Aorta (tissue), 5 donors: ENCODE measurements at regions not wholly inside any gene's neighbourhood (a gene's known extent, or its start where the extent isn't known, plus 50 kb on each side); places are given as distances from the start of the nearest gene placed in this dataset.
"Not testable (repeated sequence)": the region's sequence is repeated elsewhere in the genome, so short reads cannot be mapped to it uniquely, and the experiment has no call there.

Source experiments
- ATAC-seq: fragments of 200-7000 bp; cut with Tn5 transposase; one replicate; pipeline ENCODE4 v1.9.1; 2022; ENCODE audit warnings: moderate library complexity; ENCODE audit not compliant: low FRiP score
- DNase-seq, 2 donors: peaks; one replicate each; pipeline ENCODE4 v3.0.0-alpha.2; 2020
- H3K27ac ChIP-seq, 2 donors: one replicate each; pipeline ENCODE4 v1.5.1; 2013; ENCODE audit warnings: low read length in 2 of 2, mild to moderate bottlenecking in 2 of 2, moderate library complexity in 2 of 2, control low read depth in 1 of 2, inconsistent platforms in 1 of 2, low read depth in 1 of 2
- H3K27me3 ChIP-seq, 2 donors: one replicate each; pipeline ENCODE4 v1.6.1; 2013; ENCODE audit warnings: control low read depth in 1 of 2, low read length in 1 of 2, mild to moderate bottlenecking in 1 of 2, moderate library complexity in 1 of 2; ENCODE audit not compliant: insufficient read depth in 2 of 2, control insufficient read depth in 1 of 2
- H3K36me3 ChIP-seq, 2 donors: one replicate each; pipeline ENCODE4 v1.6.1; 2013; ENCODE audit warnings: control low read depth in 1 of 2, low read length in 1 of 2, mild to moderate bottlenecking in 1 of 2; ENCODE audit not compliant: insufficient read depth in 2 of 2, control insufficient read depth in 1 of 2
- H3K4me1 ChIP-seq, 2 donors: one replicate each; pipeline ENCODE4 v1.6.1; 2013; ENCODE audit warnings: low read length in 2 of 2, control low read depth in 1 of 2, mild to moderate bottlenecking in 1 of 2, moderate library complexity in 1 of 2; ENCODE audit not compliant: insufficient read depth in 2 of 2, control insufficient read depth in 1 of 2
- H3K4me3 ChIP-seq, 2 donors: one replicate each; pipeline ENCODE4 v1.5.1; 2013; ENCODE audit warnings: low read length in 2 of 2, control low read depth in 1 of 2, mild to moderate bottlenecking in 1 of 2
- H3K9me3 ChIP-seq: one replicate; pipeline ENCODE4 v1.6.1; 2013; ENCODE audit warnings: mild to moderate bottlenecking, low read length; ENCODE audit not compliant: control insufficient read depth
- WGBS, 2 donors: extraction: QIAGEN DNeasy Blood & Tissue Kit; methylation state at CpG; one replicate each; pipeline ENCODE4 v1.1.7; 2013; 5-methylcytosine and 5-hydroxymethylcytosine counted together
- intact Hi-C, 2 donors: fragments of 100-400 bp; cut with DNase I; formaldehyde crosslinking; loops; one replicate each; pipeline versions ENCODE4 v1.14.2 to v1.15.0; 2022
- donor health status: healthy with polysubstance abuse.
- donor health status: Bipolar disorder and iron deficiency.
- donor health status: DM: no; HTN: no; CAD: no.
- donor health status: DM: no; HTN: no; CAD: no.
- donor health status: DM: yes; HTN: yes; CAD: no.

- intact Hi-C loops = no loop called here
- no peak for DNase-seq
These were observed 173.5 kb downstream of the C6orf118 start for GRCh38 chr6:165135889-165136288.

GRCh38 chr6:165129086-165129485 is 180.3 kb downstream of the C6orf118 start:
- ATAC-seq (no peak), DNase-seq (no peak)
- no peak overlapping the region for H3K4me3 ChIP-seq
- WGBS, 2 donors = 67 to 68% methylated on average over 4 of the region's 4 CpGs
- H3K27me3 ChIP-seq = no peaks in the 10 kb centered on the region
- H3K4me1 ChIP-seq = no peaks in the 10 kb centered on the region
- H3K9me3 ChIP-seq = no peaks in the 10 kb centered on the region
- intact Hi-C loops = no loop called here
- H3K27ac ChIP-seq = no peak overlapping the region
- no peaks in the 10 kb centered on the region for H3K36me3 ChIP-seq

More at GRCh38 chr6:165135889-165136288, 173.5 kb downstream of the C6orf118 start:
- Histone ChIP-seq H3K36me3 (no peaks in the 10 kb centered on the region), H3K27me3 (no peaks in the 10 kb centered on the region), H3K27ac (no peak overlapping the region), H3K4me3 (no peak overlapping the region), H3K4me1 (no peaks in the 10 kb centered on the region), H3K9me3 (peaks cover 2% of the 10 kb centered on the region)
- WGBS, 2 donors = 80 to 82% methylated on average over 2 of the region's 2 CpGs
- ATAC-seq = no peak

GRCh38 chr6:165127743-165128142 is 181.7 kb downstream of the C6orf118 start:
- DNase-seq, H3K27me3 ChIP-seq, H3K4me3 ChIP-seq, H3K4me1 ChIP-seq, H3K36me3 ChIP-seq, H3K9me3 ChIP-seq, H3K27ac ChIP-seq, ATAC-seq, intact Hi-C loops: not testable (repeated sequence)
- WGBS, 2 donors = 65 to 79% methylated on average over 17 of the region's 17 CpGs

- ATAC-seq, H3K4me1 ChIP-seq, H3K9me3 ChIP-seq, H3K27ac ChIP-seq, H3K4me3 ChIP-seq, intact Hi-C loops, DNase-seq, H3K36me3 ChIP-seq, H3K27me3 ChIP-seq: not testable (repeated sequence)
- 88 to 89% methylated on average over 2 of the region's 4 CpGs for WGBS, 2 donors
These were observed 184.7 kb downstream of the C6orf118 start for GRCh38 chr6:165124681-165125080.

GRCh38 chr6:165119231-165120020 is 190.0 kb downstream of the C6orf118 start:
- ATAC-seq (no peak), DNase-seq (no peak)
- Histone ChIP-seq H3K4me1 (no peaks in the 10 kb centered on the region), H3K4me3 (no peak overlapping the region), H3K27me3 (no peaks in the 10 kb centered on the region), H3K9me3 (no peaks in the 10 kb centered on the region), H3K36me3 (no peaks in the 10 kb centered on the region), H3K27ac (no peak overlapping the region)
- 66 to 67% methylated on average over 6 of the region's 6 CpGs for WGBS, 2 donors
- intact Hi-C loops = no loop called here

- intact Hi-C loops = no loop called here
- Histone ChIP-seq H3K27ac (no peak overlapping the region), H3K4me1 (no peaks in the 10 kb centered on the region), H3K27me3 (no peaks in the 10 kb centered on the region), H3K4me3 (no peak overlapping the region), H3K36me3 (no peaks in the 10 kb centered on the region), H3K9me3 (no peaks in the 10 kb centered on the region)
- DNase-seq (no peak), ATAC-seq (no peak)
- WGBS, 2 donors = 80 to 89% methylated on average over 5 of the region's 5 CpGs
These were observed 190.7 kb downstream of the C6orf118 start for GRCh38 chr6:165118736-165119135.

GRCh38 chr6:165117806-165118205 is 191.6 kb downstream of the C6orf118 start:
- intact Hi-C loops = no loop called here
- Histone ChIP-seq H3K4me3 (no peak overlapping the region), H3K27ac (no peak overlapping the region), H3K9me3 (no peaks in the 10 kb centered on the region), H3K27me3 (no peaks in the 10 kb centered on the region), H3K36me3 (no peaks in the 10 kb centered on the region), H3K4me1 (no peaks in the 10 kb centered on the region)
- WGBS, 2 donors = 83 to 91% methylated on average over 3 of the region's 3 CpGs
- ATAC-seq (peak; percentile 15), DNase-seq (no peak)

GRCh38 chr6:165117121-165117520 is 192.3 kb downstream of the C6orf118 start:
- WGBS, 2 donors = 73 to 82% methylated on average over 2 of the region's 2 CpGs
- Histone ChIP-seq H3K36me3 (no peaks in the 10 kb centered on the region), H3K4me3 (no peak overlapping the region), H3K27me3 (no peaks in the 10 kb centered on the region), H3K9me3 (no peaks in the 10 kb centered on the region), H3K27ac (no peak overlapping the region), H3K4me1 (no peaks in the 10 kb centered on the region)
- ATAC-seq (peak; percentile 15), DNase-seq (no peak)
- intact Hi-C loops = no loop called here

GRCh38 chr6:165110860-165111259 is 198.5 kb downstream of the C6orf118 start:
- Histone ChIP-seq H3K9me3 (no peaks in the 10 kb centered on the region), H3K4me3 (no peak overlapping the region), H3K36me3 (no peaks in the 10 kb centered on the region), H3K27me3 (no peaks in the 10 kb centered on the region), H3K4me1 (no peaks in the 10 kb centered on the region), H3K27ac (no peak overlapping the region)
- ATAC-seq = no peak
- intact Hi-C loops = no loop called here
- no peak for DNase-seq
- 89 to 92% methylated on average over 1 of the region's 1 CpG for WGBS, 2 donors
